ENCODE measurements at regions not wholly inside any gene's neighbourhood (a gene's known extent, or its start where the extent isn't known, plus 50 kb on each side); places are given as distances from the start of the nearest gene placed in this dataset.
A peak's percentile ranks its signal among the peaks of the same experiment; 100 is the strongest.
"Not testable (repeated sequence)": the region's sequence is repeated elsewhere in the genome, so short reads cannot be mapped to it uniquely, and the experiment has no call there.

DNA sequence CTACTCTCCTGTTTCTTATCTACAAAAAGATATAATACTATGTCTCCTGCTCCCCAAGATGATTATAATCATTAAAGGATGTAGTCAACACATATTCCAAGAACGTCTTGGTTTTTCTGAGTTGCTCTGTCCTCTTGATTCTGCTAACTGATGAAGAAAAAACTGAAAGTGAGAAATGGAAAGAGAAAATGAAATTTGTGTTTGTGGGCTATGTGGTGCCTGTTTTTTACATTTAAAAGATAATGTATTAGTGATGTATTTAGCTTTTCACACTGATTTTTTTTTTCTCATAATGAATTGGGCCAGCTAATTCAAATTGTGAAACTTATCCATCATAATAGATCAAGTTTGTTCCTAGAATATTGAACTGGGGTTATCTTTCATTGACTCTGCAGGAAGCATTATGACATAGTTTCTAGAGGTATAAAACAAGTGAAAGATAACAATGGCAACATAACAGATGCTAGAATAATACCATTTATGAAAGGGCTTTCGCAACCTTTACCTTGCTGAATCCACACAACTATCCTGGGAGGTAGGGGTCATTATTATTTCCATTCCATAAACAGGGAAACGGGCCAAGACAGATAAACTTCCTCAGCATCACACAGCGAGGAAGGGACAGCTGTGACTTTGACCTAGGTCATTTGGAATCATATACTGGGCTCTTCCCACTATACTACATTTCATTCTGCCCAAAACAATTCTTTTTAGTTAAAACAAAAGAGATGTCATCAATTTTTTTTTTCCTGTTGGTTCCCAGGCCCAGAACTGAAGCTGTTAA is 336.7 kb downstream of the GJA1 start:
- no peak for DNase-seq

DNA sequence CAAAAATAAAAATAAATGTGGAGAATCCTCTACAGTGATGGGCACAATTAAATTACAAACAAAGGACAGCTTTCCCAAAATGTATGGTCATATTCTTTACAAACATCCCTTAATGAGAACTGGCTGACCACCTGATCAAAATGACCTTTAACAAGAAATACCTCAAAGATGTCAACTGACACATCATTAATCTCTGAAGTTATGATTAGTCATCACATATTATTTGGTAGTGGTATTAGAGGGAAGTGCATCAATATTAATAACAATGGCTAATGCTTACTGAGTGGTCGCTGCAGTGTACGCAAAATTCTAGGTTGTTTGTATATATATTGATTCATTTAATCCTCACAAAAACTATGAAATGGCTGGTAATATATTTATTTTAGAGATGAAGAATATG is 340.6 kb downstream of the GJA1 start:
- no peak for DNase-seq

- peak; percentile 86 for DNase-seq
Observed at GRCh38 chr6:121780325-121781321, 345.2 kb downstream of the GJA1 start.

DNA sequence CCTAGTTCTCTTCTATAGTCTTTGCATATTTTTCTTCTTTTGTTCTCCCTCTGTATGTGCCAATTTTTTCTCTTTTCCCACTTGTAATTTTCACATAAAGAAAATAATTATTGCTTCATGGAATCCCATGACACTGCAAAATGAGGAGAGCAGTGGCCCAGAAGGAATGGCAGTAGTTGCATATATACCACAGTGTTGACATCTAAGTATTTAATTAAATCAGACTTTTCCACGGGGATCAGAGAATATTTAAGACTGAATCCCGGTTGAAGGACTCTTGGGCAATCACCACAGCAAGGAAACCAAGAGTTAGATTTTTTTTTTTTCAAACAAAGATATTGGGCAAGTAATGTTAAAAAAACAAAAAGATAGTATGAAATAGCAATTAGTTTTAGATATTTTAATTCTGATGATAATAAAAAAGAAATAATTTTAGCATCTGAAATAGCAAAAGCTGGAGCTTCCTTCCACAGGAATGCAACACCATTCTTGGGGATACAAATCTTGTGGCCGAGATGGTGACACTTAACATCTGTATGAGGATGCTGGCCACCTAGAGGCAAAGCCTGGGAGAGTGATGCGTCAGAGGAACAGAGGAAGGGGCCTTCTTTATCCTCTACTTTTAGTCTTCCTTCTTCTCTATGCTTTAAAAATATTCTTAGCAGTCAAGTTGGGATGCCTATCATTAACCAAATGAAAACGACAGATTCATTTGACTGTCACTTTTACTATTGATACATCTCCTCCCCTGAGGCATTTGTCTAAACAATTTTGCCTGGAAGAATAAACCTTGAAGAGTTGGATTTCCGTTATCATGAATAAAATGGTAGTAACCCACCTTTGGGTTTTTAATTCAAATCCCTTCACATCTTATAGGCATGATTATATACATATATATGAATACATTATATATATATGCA is 356.2 kb downstream of the GJA1 start:
- DNase-seq = no peak

GRCh38 chr6:121794630-121795029 is 359.2 kb downstream of the GJA1 start:
- DNase-seq = no peak

- not testable (repeated sequence) for DNase-seq
Observed at GRCh38 chr6:121797598-121797997, 362.2 kb downstream of the GJA1 start.

DNA sequence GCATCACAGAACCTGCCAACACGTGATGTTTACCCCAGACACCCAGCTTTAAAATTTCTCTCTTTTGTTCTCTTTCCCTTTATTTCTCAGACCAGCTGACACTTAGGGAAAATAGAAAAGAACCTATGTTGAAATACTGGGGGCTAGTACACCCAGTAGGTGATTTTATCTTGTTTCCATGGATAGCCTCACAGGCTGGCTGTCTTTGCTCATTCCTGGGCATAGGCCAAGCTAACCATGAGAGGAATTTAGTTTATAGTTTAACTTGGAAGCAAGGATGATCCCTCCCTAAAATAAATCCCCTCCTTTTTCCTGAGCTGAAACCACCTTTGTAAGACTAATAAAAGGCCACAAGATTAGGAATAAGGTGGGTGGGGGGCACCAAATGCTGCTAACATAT is 362.7 kb downstream of the GJA1 start:
- not testable (repeated sequence) for DNase-seq

- DNase-seq = no peak
Observed at GRCh38 chr6:121799574-121799973, 364.1 kb downstream of the GJA1 start.

GRCh38 chr6:121800047-121800446 is 364.6 kb downstream of the GJA1 start:
- DNase-seq = no peak

DNA sequence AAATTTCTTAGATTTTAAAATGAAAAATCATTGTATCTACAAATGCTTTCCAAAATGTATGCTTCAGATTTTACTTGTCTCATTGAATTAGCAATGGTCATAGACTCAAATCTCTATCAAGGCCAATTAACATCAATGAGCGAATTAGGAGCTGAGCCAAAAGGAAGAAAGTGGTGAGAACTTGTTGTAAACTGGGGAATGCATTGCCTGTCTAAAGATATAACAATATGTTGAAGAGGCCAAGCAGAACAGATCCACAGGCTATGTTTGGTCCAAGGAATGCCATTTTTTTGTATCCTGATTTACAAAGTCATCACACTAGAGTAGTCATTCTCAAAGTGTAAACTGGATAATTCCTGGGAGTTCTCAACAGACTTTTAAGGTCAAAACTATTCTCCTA is 370.7 kb downstream of the GJA1 start:
- no peak for DNase-seq

- DNase-seq = no peak
Observed at GRCh38 chr6:121809211-121809610, 373.8 kb downstream of the GJA1 start.

DNA sequence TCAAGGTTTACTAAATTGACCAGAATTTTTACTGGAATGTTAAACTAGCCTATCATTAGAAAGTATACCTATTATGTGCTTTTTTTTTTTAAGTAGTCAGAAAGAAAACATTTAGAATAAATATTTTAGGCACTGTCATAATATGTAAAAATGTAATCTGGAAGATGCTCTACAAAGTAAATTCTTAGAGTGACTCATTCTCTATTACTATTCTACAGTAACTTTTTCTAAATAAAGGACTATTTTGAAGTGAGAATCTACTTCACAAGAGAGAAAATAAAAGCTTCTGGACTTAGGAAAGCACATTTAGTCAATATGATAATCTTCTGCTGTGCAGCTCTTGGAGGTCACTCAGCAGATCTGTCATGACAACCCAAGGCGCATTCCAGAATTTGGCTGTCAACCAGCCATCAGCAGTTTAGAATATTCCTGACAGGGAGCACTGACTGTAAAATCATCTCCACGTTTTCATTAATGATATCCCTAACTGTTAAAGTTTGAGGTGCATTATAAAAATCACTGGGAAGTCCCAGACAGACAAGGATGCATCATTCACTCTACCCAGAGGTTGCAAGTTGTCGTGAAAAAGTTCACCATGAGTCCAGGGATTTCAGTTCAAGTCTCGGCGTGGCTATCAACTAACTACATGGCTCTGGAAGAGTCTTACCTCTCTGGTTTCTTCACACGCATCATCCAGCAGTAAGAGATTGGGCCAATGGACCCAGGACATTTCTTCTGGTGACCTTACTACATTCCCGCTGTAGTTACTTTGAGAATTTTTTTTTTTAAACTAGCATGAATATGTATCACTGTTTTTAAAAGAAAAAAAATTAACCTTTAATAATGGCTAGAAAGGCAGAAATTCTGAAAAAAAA is 374.9 kb downstream of the GJA1 start:
- no peak for DNase-seq

DNA sequence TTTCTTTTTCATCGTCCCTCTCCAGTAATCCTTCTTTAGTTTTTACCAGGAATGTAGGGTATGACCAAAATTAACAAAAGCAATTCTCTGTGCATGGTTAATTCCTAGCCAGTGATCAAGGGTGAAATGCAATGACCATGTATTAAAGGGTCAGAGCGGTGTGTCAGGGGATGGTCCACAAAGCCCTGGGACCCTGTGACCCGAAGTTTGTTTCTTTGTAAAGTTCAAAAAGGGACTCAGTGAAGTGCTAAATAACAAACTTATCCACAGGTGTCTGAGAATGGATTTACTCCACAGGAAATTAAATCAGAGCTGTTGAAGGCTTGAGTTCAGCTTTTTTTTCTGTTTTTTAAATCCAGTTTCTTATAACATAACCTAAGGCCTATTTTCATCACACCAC is 375.7 kb downstream of the GJA1 start:
- no peak for DNase-seq

DNA sequence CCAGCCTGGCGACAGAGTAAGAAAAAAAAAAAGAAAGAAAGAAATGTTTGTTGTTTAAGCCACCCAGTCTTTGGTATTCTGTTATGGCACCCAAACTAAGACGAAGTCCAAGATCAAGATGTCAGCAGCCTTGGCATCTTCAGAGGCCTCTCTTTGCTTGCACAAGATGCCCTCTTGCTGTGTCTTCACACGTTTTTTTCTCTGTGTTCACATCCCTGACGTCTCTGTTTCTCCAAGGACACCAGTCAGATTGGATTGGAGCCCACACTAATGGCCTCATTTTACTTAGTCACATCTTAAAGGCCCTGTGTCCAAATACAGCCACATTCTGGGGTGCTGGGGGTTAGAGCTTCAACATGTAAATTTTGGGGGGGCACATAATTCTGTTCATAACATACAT is 380.9 kb downstream of the GJA1 start:
- no peak for DNase-seq

DNA sequence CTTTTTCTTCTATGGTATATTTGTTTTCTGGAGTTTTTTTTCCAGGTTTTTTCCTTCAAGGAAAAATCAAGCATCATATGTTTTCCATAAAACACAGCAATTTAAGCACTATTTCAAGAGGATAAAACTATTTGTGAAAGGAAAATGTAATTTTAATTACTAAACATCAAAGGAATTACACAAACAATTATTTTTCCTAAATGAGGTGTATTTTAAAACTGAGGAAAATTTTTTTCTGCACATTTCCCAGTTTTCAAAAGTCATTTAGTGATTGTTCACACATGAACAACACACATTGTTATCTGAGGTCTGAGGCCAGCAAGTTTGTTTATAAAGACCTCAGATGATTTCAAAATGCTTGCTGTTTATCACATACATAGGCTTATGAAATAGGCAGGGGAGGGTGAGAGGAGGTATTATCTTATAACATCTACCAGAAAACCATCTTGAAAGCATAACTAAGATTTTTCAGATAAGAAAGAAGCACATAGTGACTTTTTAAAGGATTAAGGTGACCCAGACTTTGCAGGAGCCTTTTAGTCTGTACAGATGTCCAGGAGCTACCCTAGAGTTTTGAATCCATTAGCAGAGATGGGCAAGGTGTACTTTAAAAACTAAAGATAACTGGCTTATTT is 381.6 kb downstream of the GJA1 start:
- no peak for DNase-seq

DNA sequence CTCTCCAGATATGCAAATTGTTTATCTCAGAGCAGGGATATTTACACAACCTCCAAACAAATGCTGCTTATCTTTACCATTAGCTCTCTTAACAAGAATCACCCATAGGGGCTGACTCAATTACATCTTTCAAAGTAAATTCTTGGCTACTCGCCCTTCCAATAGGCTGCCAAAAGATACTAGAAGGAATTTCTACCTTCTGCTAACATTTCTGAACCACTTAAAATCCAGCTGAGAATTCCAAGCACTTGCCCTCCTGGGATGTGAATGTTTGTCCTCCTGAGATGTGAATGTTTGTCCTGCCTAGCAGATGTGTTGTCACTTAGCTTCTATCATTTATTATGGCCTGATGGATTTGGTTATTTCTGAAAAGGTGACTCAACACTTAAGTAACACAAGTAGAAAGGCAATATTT is 388.0 kb downstream of the GJA1 start:
- DNase-seq = no peak

DNA sequence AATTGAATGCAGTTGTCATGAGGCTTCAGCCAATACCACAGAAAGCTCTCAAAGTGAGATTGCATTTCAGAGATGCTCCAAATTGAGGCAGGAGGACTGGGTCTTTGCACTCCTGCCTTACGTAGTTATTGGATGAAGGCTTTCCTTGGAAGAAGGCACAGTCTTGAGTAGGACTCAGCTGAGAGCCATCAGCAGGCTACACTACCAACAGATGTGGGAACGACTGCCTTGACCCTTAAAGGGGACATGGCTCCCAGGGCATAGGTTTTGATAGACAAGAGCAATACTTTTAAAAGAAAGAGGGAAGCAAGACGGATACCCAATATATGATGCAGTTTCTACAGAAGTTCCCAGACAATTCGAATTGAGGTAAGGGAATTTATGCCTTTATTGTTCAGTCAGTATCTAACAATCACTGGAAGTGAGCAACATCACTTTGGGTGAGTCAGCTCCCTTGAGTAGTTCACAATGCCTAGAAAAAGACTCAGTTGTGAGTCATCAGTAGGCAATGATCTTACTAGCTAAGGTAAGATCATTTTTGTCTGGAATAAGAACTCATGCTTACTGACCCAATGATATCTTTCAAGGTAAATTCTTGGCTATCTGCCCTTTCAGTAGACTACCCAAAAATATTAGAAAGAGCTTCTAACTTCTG is 390.8 kb downstream of the GJA1 start:
- DNase-seq = no peak

GRCh38 chr6:121828146-121828886 is 392.9 kb downstream of the GJA1 start:
- DNase-seq = no peak

GRCh38 chr6:121830736-121831135 is 395.3 kb downstream of the GJA1 start:
- DNase-seq = peak; percentile 71

GRCh38 chr6:121835662-121836061 is 400.2 kb downstream of the GJA1 start:
- DNase-seq = peak; percentile 48

All from left hindlimb (tissue), 1 donor.